Tibial artery (tissue), 4 donors: ENCODE measurements at regions not wholly inside any gene's neighbourhood (a gene's known extent, or its start where the extent isn't known, plus 50 kb on each side); places are given as distances from the start of the nearest gene placed in this dataset.

ENCODE experiments used
- DNase-seq, 2 donors: peaks; one replicate each; pipeline ENCODE4 v3.0.0-alpha.2; 2019
- H3K27ac ChIP-seq, 2 donors: fragments of 200-600 bp; sonication (generic) in 1 of 2; 1 replicate in 1 of 2; 2 replicates in 1 of 2; pipeline ENCODE4 v1.5.1; 2018 to 2019; ENCODE audit warnings: mild to moderate bottlenecking in 1 of 2
- H3K27me3 ChIP-seq, 2 donors: fragments of 200-600 bp; sonication (generic) in 1 of 2; one replicate each; pipeline versions ENCODE4 v1.5.1 to v1.6.0; 2016 to 2019
- H3K36me3 ChIP-seq, 3 donors: fragments of 200-600 bp; sonication (generic) in 2 of 3; one replicate each; pipeline ENCODE4 v1.5.1; 2016 to 2019; ENCODE audit warnings: mild to moderate bottlenecking in 2 of 3
- H3K4me1 ChIP-seq, 4 donors: fragments of 200-600 bp; sonication (generic) in 2 of 4; 1 replicate in 3 of 4; 2 replicates in 1 of 4; pipeline ENCODE4 v1.5.1; 2016 to 2019
- H3K4me3 ChIP-seq, 2 donors: fragments of 200-600 bp; sonication (generic) in 1 of 2; 1 replicate in 1 of 2; 2 replicates in 1 of 2; pipeline ENCODE4 v1.5.1; 2018 to 2019; ENCODE audit warnings: mild to moderate bottlenecking in 2 of 2
- H3K9me3 ChIP-seq, 3 donors: fragments of 200-600 bp; sonication (generic) in 1 of 3; one replicate each; pipeline ENCODE4 v1.5.1; 2016 to 2019
- intact Hi-C: fragments of 100-400 bp; cut with DNase I; formaldehyde crosslinking; loops from one replicate; pipeline ENCODE4 v1.15.0; 2023; ENCODE audit warnings: low total_unique reads
- TF ChIP-seq, protein P1 (sequence below), 2 experiments: fragments of 200-600 bp in 1 of 2; fragments of 450-650 bp in 1 of 2; IDR thresholded peaks; one replicate each; pipeline ENCODE4 v1.5.1; 2017 to 2019; ENCODE audit warnings: antibody characterized with exemption in 2 of 2, mild to moderate bottlenecking in 1 of 2, moderate library complexity in 1 of 2

DNA sequence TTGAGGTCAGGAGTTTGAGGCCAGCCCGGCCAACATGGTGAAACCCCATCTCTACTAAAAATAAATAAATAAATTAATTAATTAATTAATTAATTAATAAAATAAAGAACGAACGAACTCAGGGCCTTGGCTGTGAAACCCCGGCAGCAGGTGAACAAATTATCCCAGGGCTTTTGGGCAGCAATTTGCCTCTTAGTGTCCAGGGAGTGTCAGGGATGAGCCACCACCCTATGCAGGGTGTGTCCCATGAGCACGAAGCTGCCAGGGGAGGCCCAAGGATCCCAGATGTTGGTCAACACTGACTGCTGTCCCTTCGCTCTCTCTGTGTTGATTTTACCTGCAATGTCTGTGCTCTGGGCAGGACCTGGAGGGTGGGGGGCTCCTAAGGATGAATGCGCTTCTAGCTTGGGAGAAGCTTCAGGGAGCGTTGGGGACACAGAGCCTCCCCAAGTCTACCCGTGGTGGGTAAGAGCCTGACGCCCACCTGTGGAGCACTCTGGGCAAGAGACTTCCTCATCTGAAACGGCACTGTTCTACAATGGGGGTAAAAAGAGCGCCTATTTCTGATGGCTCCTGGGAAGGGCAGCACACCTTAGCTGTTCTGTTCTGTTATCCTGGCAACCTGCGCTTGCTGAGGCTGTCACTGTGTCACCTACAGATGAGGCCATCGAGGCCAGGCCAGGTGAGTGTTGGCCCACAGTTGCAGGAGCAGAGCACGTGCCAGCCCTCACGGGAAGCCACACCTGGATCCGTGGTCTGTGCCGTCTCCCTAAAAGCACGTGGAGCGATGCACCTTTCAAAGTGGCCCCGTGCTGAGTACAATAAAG, 125.5 kb upstream of the CDH4 start:
- no peaks in the 10 kb centered on the region for H3K9me3 ChIP-seq
- intact Hi-C loops: no loop called here
- H3K4me1 ChIP-seq: no peaks in the 10 kb centered on the region
- H3K36me3 ChIP-seq: no peaks in the 10 kb centered on the region
- TF ChIP-seq, protein P1, sequence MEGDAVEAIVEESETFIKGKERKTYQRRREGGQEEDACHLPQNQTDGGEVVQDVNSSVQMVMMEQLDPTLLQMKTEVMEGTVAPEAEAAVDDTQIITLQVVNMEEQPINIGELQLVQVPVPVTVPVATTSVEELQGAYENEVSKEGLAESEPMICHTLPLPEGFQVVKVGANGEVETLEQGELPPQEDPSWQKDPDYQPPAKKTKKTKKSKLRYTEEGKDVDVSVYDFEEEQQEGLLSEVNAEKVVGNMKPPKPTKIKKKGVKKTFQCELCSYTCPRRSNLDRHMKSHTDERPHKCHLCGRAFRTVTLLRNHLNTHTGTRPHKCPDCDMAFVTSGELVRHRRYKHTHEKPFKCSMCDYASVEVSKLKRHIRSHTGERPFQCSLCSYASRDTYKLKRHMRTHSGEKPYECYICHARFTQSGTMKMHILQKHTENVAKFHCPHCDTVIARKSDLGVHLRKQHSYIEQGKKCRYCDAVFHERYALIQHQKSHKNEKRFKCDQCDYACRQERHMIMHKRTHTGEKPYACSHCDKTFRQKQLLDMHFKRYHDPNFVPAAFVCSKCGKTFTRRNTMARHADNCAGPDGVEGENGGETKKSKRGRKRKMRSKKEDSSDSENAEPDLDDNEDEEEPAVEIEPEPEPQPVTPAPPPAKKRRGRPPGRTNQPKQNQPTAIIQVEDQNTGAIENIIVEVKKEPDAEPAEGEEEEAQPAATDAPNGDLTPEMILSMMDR (IDR thresholded peaks at IDR 0.05): no peak
- peaks cover 0 to 3% of the 10 kb centered on the region in 2 donors for H3K27me3 ChIP-seq
- no peak overlapping the region for H3K4me3 ChIP-seq
- no peak overlapping the region for H3K27ac ChIP-seq
- DNase-seq: no peak

DNA sequence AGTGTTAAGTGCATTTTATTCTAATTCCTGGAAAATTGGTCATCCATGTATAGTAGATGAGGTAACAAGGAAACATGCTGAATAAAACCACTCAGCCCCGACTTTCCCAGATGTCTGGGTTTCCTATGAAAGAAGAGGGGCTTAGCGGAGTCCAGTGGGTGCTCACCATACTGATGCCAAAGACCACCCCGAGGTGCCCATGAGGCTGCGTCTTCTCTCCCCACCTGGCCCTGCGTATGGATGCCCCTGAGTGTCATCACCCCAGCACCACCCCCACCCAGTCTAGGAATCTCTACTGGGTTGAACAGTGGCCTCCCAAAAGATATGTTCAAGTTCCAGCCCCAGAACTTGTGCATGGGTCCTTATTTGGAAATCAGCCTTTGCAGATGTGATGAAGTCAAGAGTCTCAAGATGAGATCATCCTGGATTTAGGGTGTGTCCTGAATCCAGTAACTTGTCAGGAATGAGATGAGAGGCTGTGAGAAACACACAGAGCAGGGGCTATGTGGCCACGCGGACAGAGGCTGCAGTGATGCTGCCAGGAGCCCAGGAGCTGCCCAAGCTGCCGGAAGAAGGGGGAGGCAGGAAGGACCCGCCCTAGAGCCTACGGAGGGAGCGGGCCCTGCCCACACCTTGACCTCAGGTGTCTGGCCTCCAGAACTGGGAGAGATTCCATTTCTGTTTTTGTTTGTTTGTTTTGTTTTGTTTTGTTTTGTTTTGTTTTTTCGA, 124.6 kb upstream of the CDH4 start:
- Histone ChIP-seq H3K4me1 (no peaks in the 10 kb centered on the region), H3K4me3 (no peak overlapping the region), H3K27me3 (peaks cover 0 to 3% of the 10 kb centered on the region in 2 donors), H3K27ac (no peak overlapping the region), H3K36me3 (no peaks in the 10 kb centered on the region), H3K9me3 (no peaks in the 10 kb centered on the region)
- no peak for DNase-seq
- intact Hi-C loops: no loop called here
- TF ChIP-seq, protein P1 (IDR thresholded peaks at IDR 0.05): no peak

DNA sequence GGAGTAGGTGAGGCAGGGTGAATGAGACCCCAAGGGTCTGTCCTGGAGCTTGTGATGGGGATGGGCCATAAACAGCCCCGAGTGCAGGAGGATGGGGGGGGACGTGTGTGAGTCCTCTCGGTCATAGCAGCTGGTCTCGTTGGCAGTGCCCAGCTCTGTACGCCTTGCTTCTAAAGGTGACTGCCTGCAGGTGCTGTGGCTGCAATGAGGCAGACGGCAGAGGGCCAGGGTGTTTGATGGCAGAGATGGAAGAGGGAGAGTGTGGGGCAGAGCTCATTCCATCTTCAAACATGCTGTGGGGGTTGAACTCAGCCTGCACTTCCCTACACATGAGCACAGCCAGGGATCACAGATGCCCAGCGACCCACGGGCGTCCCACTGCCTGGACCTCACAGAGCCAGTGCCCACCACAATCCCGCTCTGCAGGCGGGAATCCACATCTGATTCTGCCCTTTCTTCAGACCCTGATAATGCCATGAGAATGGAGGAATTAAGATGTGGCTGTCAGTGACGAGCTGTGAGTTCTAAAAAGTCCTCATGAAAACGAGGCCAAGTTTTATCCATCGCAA, 123.3 kb upstream of the CDH4 start:
- TF ChIP-seq, protein P1 (IDR thresholded peaks at IDR 0.05): no peak
- Histone ChIP-seq H3K9me3 (no peaks in the 10 kb centered on the region), H3K4me3 (no peak overlapping the region), H3K4me1 (no peaks in the 10 kb centered on the region), H3K36me3 (no peaks in the 10 kb centered on the region), H3K27me3 (peaks cover 0 to 3% of the 10 kb centered on the region in 2 donors), H3K27ac (no peak overlapping the region)
- DNase-seq: no peak
- intact Hi-C loops: no loop called here

DNA sequence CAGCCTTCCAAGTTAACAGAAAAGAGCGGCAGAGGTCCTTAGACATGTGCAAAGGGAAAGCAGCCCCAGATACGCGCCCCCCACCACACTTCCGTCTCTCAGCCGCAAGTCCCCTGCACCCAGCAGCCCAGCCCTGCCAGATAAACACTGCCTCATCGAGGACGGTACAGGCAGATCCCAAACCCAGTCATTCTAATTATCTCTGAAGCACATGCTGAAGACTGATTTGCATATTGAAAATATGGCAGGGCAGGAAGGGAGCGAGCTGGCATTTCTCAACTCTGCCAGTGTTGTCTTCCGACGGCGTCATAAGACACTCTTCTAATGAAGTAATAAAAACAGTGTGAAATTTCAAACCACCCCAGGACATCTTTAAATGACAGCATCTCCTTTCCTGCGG, 122.8 kb upstream of the CDH4 start:
- H3K9me3 ChIP-seq: no peaks in the 10 kb centered on the region
- H3K4me1 ChIP-seq: no peaks in the 10 kb centered on the region
- H3K27me3 ChIP-seq: peaks cover 0 to 3% of the 10 kb centered on the region in 2 donors
- H3K36me3 ChIP-seq: no peaks in the 10 kb centered on the region
- TF ChIP-seq, protein P1 (IDR thresholded peaks at IDR 0.05): no peak
- H3K4me3 ChIP-seq: no peak overlapping the region
- no peak overlapping the region for H3K27ac ChIP-seq
- DNase-seq: no peak
- intact Hi-C loops: no loop called here

DNA sequence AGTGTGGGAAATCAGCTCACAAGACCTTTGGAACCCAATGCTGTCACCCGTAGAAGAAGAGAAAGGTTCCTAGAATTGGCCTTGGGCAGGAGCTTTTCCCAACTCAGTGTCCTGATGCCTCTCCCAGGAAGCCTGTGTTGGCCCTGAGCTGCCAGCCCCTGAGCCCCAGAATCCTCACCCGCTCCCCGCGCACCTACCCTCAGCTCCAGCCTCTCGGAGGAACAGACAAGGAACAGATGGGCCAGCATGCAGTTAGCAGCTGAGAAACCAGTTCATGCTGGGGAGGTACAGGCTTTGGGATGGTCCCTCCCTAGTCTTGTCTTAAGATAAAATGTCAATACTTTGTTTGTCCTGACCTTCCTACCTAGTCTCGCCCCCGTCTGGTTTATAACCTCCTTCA, 121.9 kb upstream of the CDH4 start:
- intact Hi-C loops: no loop called here

More for the DNA sequence above, 121.9 kb upstream of the CDH4 start:
- TF ChIP-seq, protein P1 (IDR thresholded peaks at IDR 0.05): no peak
- H3K27me3 ChIP-seq: peaks cover 0 to 5% of the 10 kb centered on the region in 2 donors
- H3K4me1 ChIP-seq: no peaks in the 10 kb centered on the region
- no peaks in the 10 kb centered on the region for H3K9me3 ChIP-seq
- H3K36me3 ChIP-seq: no peaks in the 10 kb centered on the region
- H3K4me3 ChIP-seq: no peak overlapping the region
- no peak overlapping the region for H3K27ac ChIP-seq
- DNase-seq: no peak
